A549 (cell line): ENCODE measurements at regions not wholly inside any gene's neighbourhood (a gene's known extent, or its start where the extent isn't known, plus 50 kb on each side); places are given as distances from the start of the nearest gene placed in this dataset.

Experiments
- ATAC-seq, 2 experiments: fragments of 200-7000 bp in 1 of 2; fragments of >200 bp in 1 of 2; cut with Nextera tagmentation in 1 of 2; cut with Tn5 transposase in 1 of 2; 3 replicates each; pipeline versions ENCODE4 v1.8.0 to v1.9.1; 2018 to 2020; ENCODE audit warnings: mild to moderate bottlenecking in 1 of 2, moderate library complexity in 1 of 2
- CTCF ChIA-PET: fragments of 300-600 bp; sonication (Branson Sonifier 250); formaldehyde crosslinking; extraction: SDS; loops from one replicate; lab custom pipeline; 2021; ENCODE audit warnings: antibody characterized with exemption, inconsistent platforms; lab: Yijun Ruan, JAX
- POLR2A ChIA-PET: fragments of 350-600 bp; formaldehyde crosslinking; extraction: SDS; loops from one replicate; lab custom pipeline; 2021; ENCODE audit warnings: antibody characterized with exemption, inconsistent platforms; lab: Yijun Ruan, JAX
- DNase-seq, 2 experiments: peaks; one replicate each; pipeline versions ENCODE4 v3.0.0 to v3.0.0-alpha.2; 2011 to 2016; ENCODE audit warnings: low read depth in 1 of 2, low spot score in 1 of 2
- FAIRE-seq: peaks from 2 replicates; lab custom pipeline; 2011; peaks lifted over from hg19 to GRCh38; lab: Jason Lieb, UNC
- H3K27ac ChIP-seq, 2 experiments: fragments of >200 bp; sonication (Bioruptor Twin); formaldehyde crosslinking; 3 replicates each; pipeline ENCODE4 v1.5.1; 2016 to 2017
- H3K4me1 ChIP-seq: fragments of >200 bp; sonication (Bioruptor Twin); formaldehyde crosslinking; 3 replicates; pipeline ENCODE4 v1.6.1; 2016
- H3K4me2 ChIP-seq: fragments of >200 bp; sonication (Bioruptor Twin); formaldehyde crosslinking; 3 replicates; pipeline ENCODE4 v1.6.1; 2016
- H3K4me3 ChIP-seq: fragments of >200 bp; sonication (Bioruptor Twin); formaldehyde crosslinking; 3 replicates; pipeline ENCODE4 v1.5.1; 2016
- H3K9me3 ChIP-seq: fragments of >200 bp; sonication (Bioruptor Twin); formaldehyde crosslinking; 3 replicates; pipeline ENCODE4 v1.6.1; 2016
- CBX2 ChIP-seq: fragments of 200-600 bp; sonication (generic); IDR thresholded peaks from 2 replicates; pipeline ENCODE4 v1.6.1; 2016; ENCODE audit warnings: low read depth, mild to moderate bottlenecking, borderline replicate concordance
- CEBPB ChIP-seq, 2 experiments: fragments of >200 bp in 1 of 2; sonication (Bioruptor Twin) in 1 of 2; formaldehyde crosslinking in 1 of 2; IDR thresholded peaks; 2 replicates each; pipeline ENCODE4 v1.6.1; 2012 to 2016
- CHD4 ChIP-seq: fragments of 200-600 bp; sonication (generic); IDR thresholded peaks from 2 replicates; pipeline ENCODE4 v1.6.1; 2016; ENCODE audit warnings: antibody characterized with exemption, mild to moderate bottlenecking, borderline replicate concordance
- MAZ ChIP-seq: fragments of 150-350 bp; IDR thresholded peaks from 2 replicates; pipeline ENCODE4 v1.6.1; 2014; ENCODE audit warnings: antibody characterized with exemption, low read depth, low read length, borderline replicate concordance
- NFE2L2 ChIP-seq: fragments of 150-350 bp; conservative IDR thresholded peaks from 2 replicates; pipeline ENCODE4 v1.6.1; 2014; ENCODE audit warnings: low read length
- NPAS2 ChIP-seq: fragments of 250-450 bp; sonication (Bioruptor Pico); IDR thresholded peaks from 2 replicates; pipeline ENCODE4 v1.8.0; 2022; ENCODE audit warnings: mild to moderate bottlenecking, moderate library complexity, borderline replicate concordance
- RARB ChIP-seq: fragments of 250-450 bp; sonication (Bioruptor Pico); IDR thresholded peaks from 2 replicates; pipeline ENCODE4 v1.8.0; 2021; ENCODE audit warnings: mild to moderate bottlenecking, moderate library complexity
- RCOR1 ChIP-seq: fragments of 150-350 bp; IDR thresholded peaks from 2 replicates; pipeline ENCODE4 v1.6.1; 2014; ENCODE audit warnings: antibody characterized with exemption, low read length, low read depth
- RNF2 ChIP-seq: fragments of 200-600 bp; sonication (generic); IDR thresholded peaks from 2 replicates; pipeline ENCODE4 v1.6.1; 2016; ENCODE audit warnings: low read depth, mild to moderate bottlenecking, antibody characterized with exemption, moderate library complexity, borderline replicate concordance
- SREBF2 ChIP-seq: fragments of 450-650 bp; IDR thresholded peaks from 2 replicates; pipeline ENCODE4 v1.6.1; 2014; ENCODE audit warnings: mild to moderate bottlenecking, moderate library complexity
- ZC3H11A ChIP-seq: fragments of 450-650 bp; IDR thresholded peaks from 2 replicates; pipeline ENCODE4 v1.6.1; 2014; ENCODE audit warnings: antibody characterized with exemption, mild to moderate bottlenecking
- ZFP36 ChIP-seq: fragments of 450-650 bp; IDR thresholded peaks from 2 replicates; pipeline ENCODE4 v1.6.1; 2014; ENCODE audit warnings: borderline replicate concordance; ENCODE audit not compliant: partially characterized antibody
- ZNF302 ChIP-seq: fragments of 250-450 bp; sonication (Bioruptor Pico); IDR thresholded peaks from 2 replicates; pipeline ENCODE4 v1.9.0; 2021; ENCODE audit warnings: inconsistent platforms, mild to moderate bottlenecking, moderate library complexity
- WGBS: methylation state at CpG from one replicate; pipeline ENCODE4 v1.1.6; 2017; ENCODE audit errors: missing lambda C conversion rate; 5-methylcytosine and 5-hydroxymethylcytosine counted together
- TF ChIP-seq, protein P1 (sequence below): fragments of 250-450 bp; sonication (Bioruptor Pico); IDR thresholded peaks from 2 replicates; pipeline ENCODE4 v1.5.0; 2020; ENCODE audit warnings: low read depth, mild to moderate bottlenecking, moderate library complexity
- TF ChIP-seq, protein P2 (sequence below): IDR thresholded peaks from 2 replicates; pipeline ENCODE4 v1.6.1; 2012; ENCODE audit warnings: low read depth, borderline replicate concordance
- TF ChIP-seq, protein P3 (sequence below): IDR thresholded peaks from 2 replicates; pipeline ENCODE4 v1.6.1; 2012
- TF ChIP-seq, protein P4 (sequence below): IDR thresholded peaks from 2 replicates; pipeline ENCODE4 v1.6.1; 2012
- TF ChIP-seq, protein P5 (sequence below): fragments of 200-600 bp; sonication (generic); IDR thresholded peaks from 2 replicates; pipeline ENCODE4 v1.6.1; 2016; ENCODE audit warnings: antibody characterized with exemption, mild to moderate bottlenecking, moderate library complexity

DNA sequence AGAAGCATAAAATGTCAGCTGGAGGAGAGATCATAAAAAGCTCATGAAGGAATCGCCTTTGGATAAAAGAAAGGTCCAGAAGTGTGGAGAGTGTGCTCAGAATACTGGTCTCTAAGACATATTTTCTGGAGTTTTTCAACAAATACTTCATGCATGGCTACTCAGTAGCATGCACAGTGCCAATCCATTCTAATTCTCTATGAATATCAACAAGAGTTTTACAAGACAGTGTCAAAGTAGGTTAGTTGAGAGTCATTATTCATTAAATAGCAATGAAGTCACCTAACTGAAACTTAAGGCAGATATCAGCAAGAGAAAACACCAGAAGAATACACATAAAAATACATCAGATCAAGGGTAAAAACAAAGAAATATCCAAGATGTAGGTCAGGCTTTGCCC is 1243.2 kb upstream of the SLC10A2 start:
- CTCF ChIA-PET: no interaction called here
- no peak for ATAC-seq
- no peaks in the 10 kb centered on the region for H3K4me1 ChIP-seq
- POLR2A ChIA-PET: no interaction called here
- DNase-seq: no peak
- no peak overlapping the region for H3K4me3 ChIP-seq
- no peak overlapping the region for H3K27ac ChIP-seq
- WGBS: 0% methylated on average over 1 of the region's 1 CpG
- TF ChIP-seq, protein P1, sequence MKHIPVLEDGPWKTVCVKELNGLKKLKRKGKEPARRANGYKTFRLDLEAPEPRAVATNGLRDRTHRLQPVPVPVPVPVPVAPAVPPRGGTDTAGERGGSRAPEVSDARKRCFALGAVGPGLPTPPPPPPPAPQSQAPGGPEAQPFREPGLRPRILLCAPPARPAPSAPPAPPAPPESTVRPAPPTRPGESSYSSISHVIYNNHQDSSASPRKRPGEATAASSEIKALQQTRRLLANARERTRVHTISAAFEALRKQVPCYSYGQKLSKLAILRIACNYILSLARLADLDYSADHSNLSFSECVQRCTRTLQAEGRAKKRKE (CRISPR knock-in tag): no peak
- TF ChIP-seq CEBPB (IDR thresholded peaks at IDR 0.05): no peak
- no peak overlapping the region for H3K4me2 ChIP-seq
- no peaks in the 10 kb centered on the region for H3K9me3 ChIP-seq
- FAIRE-seq: no peak

DNA sequence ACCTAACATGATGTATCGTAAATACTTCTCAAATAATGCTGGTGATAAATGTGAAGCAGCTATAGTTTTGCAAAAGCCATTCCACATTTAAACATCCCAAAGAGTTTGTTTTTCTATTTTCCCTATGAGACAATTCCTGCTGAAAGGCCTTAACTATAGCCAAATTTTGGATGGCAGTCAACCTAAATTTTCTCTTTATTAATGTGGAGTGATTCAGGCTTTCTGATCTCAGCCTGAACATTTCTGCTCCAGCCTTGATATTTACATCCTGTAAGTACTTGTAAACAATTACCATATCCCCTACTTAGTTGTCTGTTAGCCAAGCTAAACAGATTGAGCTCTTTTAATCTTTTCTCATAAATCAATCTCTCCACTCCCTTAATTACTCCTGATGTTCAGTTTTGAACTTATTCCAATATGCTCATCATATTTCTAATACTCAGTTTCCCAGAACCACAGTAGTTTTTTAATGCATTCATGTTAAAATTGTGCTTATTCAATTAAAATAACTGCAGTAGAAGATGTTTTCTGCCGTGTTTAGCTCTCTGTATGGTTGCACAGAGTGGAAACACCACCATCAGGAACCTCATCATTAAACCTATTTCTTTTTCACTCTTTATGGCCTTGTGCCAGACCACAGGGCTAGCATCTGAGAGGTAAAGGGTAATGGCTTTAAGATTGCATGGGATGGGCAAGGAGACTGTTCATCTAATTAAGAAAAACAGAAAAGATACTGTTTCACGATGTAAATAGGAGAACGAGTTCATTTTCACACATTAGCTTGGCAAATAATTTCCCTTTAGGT is 1235.2 kb upstream of the SLC10A2 start:
- Histone ChIP-seq H3K4me1 (no peaks in the 10 kb centered on the region), H3K9me3 (no peaks in the 10 kb centered on the region), H3K27ac (no peak overlapping the region), H3K4me2 (no peak overlapping the region), H3K4me3 (no peak overlapping the region)
- no peak for FAIRE-seq
- no peak for TF ChIP-seq MAZ
- TF ChIP-seq, protein P2, sequence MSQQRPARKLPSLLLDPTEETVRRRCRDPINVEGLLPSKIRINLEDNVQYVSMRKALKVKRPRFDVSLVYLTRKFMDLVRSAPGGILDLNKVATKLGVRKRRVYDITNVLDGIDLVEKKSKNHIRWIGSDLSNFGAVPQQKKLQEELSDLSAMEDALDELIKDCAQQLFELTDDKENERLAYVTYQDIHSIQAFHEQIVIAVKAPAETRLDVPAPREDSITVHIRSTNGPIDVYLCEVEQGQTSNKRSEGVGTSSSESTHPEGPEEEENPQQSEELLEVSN: no peak
- TF ChIP-seq, protein P3, sequence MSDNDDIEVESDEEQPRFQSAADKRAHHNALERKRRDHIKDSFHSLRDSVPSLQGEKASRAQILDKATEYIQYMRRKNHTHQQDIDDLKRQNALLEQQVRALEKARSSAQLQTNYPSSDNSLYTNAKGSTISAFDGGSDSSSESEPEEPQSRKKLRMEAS: no peak
- TF ChIP-seq, protein P4, sequence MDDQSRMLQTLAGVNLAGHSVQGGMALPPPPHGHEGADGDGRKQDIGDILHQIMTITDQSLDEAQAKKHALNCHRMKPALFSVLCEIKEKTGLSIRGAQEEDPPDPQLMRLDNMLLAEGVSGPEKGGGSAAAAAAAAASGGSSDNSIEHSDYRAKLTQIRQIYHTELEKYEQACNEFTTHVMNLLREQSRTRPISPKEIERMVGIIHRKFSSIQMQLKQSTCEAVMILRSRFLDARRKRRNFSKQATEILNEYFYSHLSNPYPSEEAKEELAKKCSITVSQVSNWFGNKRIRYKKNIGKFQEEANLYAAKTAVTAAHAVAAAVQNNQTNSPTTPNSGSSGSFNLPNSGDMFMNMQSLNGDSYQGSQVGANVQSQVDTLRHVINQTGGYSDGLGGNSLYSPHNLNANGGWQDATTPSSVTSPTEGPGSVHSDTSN: no peak
- TF ChIP-seq RARB: no peak
- POLR2A ChIA-PET: no interaction called here
- DNase-seq: no peak
- CTCF ChIA-PET: no interaction called here
- 19% methylated on average over 4 of the region's 4 CpGs for WGBS
- ATAC-seq: no peak

DNA sequence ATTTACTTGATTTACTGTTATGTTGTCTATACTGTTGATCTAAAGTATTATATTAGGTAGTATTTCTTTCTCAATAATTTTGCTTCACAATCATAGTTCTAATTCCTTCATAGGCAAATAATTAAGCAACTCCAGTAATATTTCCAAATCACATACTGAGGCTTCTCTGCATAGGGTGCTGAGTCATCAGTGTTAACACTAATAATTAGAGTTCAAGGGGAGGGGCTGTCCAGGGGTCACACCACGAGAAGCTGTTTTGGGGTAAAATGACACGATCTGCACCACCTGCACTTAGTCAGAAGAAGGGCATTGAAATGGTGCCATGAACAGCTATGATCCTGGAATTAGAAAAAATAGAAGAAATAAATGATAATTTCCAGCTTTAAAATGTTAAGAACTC is 1230.9 kb upstream of the SLC10A2 start:
- DNase-seq (no peak), ATAC-seq (no peak), FAIRE-seq (no peak)
- Histone ChIP-seq H3K4me1 (no peaks in the 10 kb centered on the region), H3K4me3 (no peak overlapping the region), H3K9me3 (no peaks in the 10 kb centered on the region), H3K4me2 (no peak overlapping the region), H3K27ac (no peak overlapping the region)
- ChIA-PET CTCF (no interaction called here), POLR2A (no interaction called here)
- TF ChIP-seq RCOR1: no peak
- TF ChIP-seq CHD4: no peak
- no peak for TF ChIP-seq ZC3H11A
- no peak for TF ChIP-seq ZFP36
- no peak for TF ChIP-seq RARB
- no peak for TF ChIP-seq SREBF2
- TF ChIP-seq, protein P5, sequence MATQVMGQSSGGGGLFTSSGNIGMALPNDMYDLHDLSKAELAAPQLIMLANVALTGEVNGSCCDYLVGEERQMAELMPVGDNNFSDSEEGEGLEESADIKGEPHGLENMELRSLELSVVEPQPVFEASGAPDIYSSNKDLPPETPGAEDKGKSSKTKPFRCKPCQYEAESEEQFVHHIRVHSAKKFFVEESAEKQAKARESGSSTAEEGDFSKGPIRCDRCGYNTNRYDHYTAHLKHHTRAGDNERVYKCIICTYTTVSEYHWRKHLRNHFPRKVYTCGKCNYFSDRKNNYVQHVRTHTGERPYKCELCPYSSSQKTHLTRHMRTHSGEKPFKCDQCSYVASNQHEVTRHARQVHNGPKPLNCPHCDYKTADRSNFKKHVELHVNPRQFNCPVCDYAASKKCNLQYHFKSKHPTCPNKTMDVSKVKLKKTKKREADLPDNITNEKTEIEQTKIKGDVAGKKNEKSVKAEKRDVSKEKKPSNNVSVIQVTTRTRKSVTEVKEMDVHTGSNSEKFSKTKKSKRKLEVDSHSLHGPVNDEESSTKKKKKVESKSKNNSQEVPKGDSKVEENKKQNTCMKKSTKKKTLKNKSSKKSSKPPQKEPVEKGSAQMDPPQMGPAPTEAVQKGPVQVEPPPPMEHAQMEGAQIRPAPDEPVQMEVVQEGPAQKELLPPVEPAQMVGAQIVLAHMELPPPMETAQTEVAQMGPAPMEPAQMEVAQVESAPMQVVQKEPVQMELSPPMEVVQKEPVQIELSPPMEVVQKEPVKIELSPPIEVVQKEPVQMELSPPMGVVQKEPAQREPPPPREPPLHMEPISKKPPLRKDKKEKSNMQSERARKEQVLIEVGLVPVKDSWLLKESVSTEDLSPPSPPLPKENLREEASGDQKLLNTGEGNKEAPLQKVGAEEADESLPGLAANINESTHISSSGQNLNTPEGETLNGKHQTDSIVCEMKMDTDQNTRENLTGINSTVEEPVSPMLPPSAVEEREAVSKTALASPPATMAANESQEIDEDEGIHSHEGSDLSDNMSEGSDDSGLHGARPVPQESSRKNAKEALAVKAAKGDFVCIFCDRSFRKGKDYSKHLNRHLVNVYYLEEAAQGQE: no peak
- TF ChIP-seq NFE2L2: no peak
- TF ChIP-seq NPAS2 (CRISPR knock-in tag): no peak
- no peak for TF ChIP-seq RNF2
- no peak for TF ChIP-seq CBX2
- TF ChIP-seq MAZ: no peak
- TF ChIP-seq ZNF302 (CRISPR knock-in tag): no peak
- 5% methylated on average over 2 of the region's 2 CpGs for WGBS
